ENCODE measurements at regions not wholly inside any gene's neighbourhood (a gene's known extent, or its start where the extent isn't known, plus 50 kb on each side); places are given as distances from the start of the nearest gene placed in this dataset.

DNA sequence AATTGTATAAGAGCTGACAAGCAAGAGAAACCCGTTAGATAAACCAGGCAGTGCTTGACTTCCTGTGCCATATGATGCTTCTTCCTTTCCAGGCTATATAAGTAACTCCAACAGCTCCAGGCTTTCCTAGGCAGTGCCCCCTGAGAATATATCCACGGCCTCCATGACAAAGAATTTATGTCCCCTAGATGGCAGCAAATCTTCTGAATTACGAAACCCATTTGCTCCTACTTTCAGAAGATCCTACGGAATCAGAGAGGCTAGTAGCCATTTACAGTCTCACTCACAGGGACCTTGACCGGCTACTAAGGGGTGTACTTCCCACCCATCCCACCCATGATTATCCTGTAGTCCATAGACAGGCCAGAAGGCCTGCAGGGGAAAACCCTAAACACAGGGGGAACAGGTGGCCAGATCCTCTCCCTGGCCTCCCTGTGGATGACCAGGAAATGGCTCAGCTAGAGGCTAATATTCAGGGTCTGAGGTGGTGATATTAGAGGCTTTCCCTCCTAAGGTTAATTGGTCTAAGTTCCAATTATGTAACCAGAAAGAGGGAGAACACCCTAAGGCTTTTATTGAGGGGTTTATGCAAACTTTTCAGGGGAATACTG, 77.2 kb upstream of the DCD start:
- TF ChIP-seq, protein P1, sequence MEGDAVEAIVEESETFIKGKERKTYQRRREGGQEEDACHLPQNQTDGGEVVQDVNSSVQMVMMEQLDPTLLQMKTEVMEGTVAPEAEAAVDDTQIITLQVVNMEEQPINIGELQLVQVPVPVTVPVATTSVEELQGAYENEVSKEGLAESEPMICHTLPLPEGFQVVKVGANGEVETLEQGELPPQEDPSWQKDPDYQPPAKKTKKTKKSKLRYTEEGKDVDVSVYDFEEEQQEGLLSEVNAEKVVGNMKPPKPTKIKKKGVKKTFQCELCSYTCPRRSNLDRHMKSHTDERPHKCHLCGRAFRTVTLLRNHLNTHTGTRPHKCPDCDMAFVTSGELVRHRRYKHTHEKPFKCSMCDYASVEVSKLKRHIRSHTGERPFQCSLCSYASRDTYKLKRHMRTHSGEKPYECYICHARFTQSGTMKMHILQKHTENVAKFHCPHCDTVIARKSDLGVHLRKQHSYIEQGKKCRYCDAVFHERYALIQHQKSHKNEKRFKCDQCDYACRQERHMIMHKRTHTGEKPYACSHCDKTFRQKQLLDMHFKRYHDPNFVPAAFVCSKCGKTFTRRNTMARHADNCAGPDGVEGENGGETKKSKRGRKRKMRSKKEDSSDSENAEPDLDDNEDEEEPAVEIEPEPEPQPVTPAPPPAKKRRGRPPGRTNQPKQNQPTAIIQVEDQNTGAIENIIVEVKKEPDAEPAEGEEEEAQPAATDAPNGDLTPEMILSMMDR (IDR thresholded peaks at IDR 0.05; ENCODE audit: insufficient read depth, low read length) = no peak
- TF ChIP-seq, protein P2, sequence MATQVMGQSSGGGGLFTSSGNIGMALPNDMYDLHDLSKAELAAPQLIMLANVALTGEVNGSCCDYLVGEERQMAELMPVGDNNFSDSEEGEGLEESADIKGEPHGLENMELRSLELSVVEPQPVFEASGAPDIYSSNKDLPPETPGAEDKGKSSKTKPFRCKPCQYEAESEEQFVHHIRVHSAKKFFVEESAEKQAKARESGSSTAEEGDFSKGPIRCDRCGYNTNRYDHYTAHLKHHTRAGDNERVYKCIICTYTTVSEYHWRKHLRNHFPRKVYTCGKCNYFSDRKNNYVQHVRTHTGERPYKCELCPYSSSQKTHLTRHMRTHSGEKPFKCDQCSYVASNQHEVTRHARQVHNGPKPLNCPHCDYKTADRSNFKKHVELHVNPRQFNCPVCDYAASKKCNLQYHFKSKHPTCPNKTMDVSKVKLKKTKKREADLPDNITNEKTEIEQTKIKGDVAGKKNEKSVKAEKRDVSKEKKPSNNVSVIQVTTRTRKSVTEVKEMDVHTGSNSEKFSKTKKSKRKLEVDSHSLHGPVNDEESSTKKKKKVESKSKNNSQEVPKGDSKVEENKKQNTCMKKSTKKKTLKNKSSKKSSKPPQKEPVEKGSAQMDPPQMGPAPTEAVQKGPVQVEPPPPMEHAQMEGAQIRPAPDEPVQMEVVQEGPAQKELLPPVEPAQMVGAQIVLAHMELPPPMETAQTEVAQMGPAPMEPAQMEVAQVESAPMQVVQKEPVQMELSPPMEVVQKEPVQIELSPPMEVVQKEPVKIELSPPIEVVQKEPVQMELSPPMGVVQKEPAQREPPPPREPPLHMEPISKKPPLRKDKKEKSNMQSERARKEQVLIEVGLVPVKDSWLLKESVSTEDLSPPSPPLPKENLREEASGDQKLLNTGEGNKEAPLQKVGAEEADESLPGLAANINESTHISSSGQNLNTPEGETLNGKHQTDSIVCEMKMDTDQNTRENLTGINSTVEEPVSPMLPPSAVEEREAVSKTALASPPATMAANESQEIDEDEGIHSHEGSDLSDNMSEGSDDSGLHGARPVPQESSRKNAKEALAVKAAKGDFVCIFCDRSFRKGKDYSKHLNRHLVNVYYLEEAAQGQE (IDR thresholded peaks at IDR 0.05; ENCODE audit: insufficient replicate concordance, low read depth) = no peak
- no peak for TF ChIP-seq GABPA (IDR thresholded peaks at IDR 0.05; ENCODE audit: low read depth)
